Neuronal stem cell (in vitro differentiated cells): ENCODE measurements at regions not wholly inside any gene's neighbourhood (a gene's known extent, or its start where the extent isn't known, plus 50 kb on each side); places are given as distances from the start of the nearest gene placed in this dataset.

Experiments used
- DNase-seq: peaks from one replicate; pipeline ENCODE4 v3.0.0-alpha.2; 2013; ENCODE audit warnings: low spot score
- H2AFZ ChIP-seq: one replicate; pipeline ENCODE4 v1.6.1; 2013; ENCODE audit warnings: mild to moderate bottlenecking, low read length, inconsistent platforms
- H2AK5ac ChIP-seq: 2 replicates; pipeline ENCODE4 v1.6.1; 2013; ENCODE audit warnings: low read depth, mild to moderate bottlenecking, inconsistent platforms, low read length, moderate library complexity, mixed read lengths
- H2BK120ac ChIP-seq: 2 replicates; pipeline ENCODE4 v1.6.1; 2013; ENCODE audit warnings: low read depth, mild to moderate bottlenecking, inconsistent platforms, low read length, moderate library complexity, mixed read lengths
- H2BK12ac ChIP-seq: one replicate; pipeline ENCODE4 v1.6.1; 2013; ENCODE audit warnings: low read length, inconsistent platforms
- H2BK15ac ChIP-seq: 2 replicates; pipeline ENCODE4 v1.6.1; 2013; ENCODE audit warnings: mild to moderate bottlenecking, low read length, inconsistent platforms, mixed read lengths
- H2BK5ac ChIP-seq: one replicate; pipeline ENCODE4 v1.6.1; 2013; ENCODE audit warnings: inconsistent platforms, mild to moderate bottlenecking, low read length, moderate library complexity
- H3K14ac ChIP-seq: one replicate; pipeline ENCODE4 v1.6.1; 2013; ENCODE audit warnings: low read length, inconsistent platforms
- H3K18ac ChIP-seq: 2 replicates; pipeline ENCODE4 v1.6.1; 2013; ENCODE audit warnings: low read length, inconsistent platforms
- H3K23ac ChIP-seq: 2 replicates; pipeline ENCODE4 v1.6.1; 2013; ENCODE audit warnings: low read depth, mild to moderate bottlenecking, mixed read lengths, low read length, inconsistent platforms; ENCODE audit not compliant: poor library complexity
- H3K27ac ChIP-seq: replicated peaks from 3 replicates; pipeline ENCODE4 v1.5.1; 2013; ENCODE audit warnings: low read length, inconsistent platforms
- H3K27me3 ChIP-seq, 3 experiments: 2 replicates each; pipeline ENCODE4 v1.6.1; 2013; ENCODE audit warnings: low read length in 3 of 3, mild to moderate bottlenecking in 2 of 3, inconsistent platforms in 1 of 3, low read depth in 1 of 3, mixed read lengths in 1 of 3, moderate library complexity in 1 of 3; ENCODE audit not compliant: control insufficient read depth in 3 of 3, insufficient read depth in 3 of 3
- H3K36me3 ChIP-seq, 2 donors: replicated peaks in 1 of 2; 2 replicates each; pipeline ENCODE4 v1.6.1; 2013; ENCODE audit warnings: low read length in 2 of 2; ENCODE audit not compliant: control insufficient read depth in 2 of 2, insufficient read depth in 2 of 2
- H3K4ac ChIP-seq: 2 replicates; pipeline ENCODE4 v1.6.1; 2013; ENCODE audit warnings: inconsistent platforms, mild to moderate bottlenecking, low read length, moderate library complexity
- H3K4me1 ChIP-seq, 2 donors: 1 replicate in 1 of 2; 2 replicates in 1 of 2; pipeline ENCODE4 v1.6.1; 2013; ENCODE audit warnings: low read length in 2 of 2, low read depth in 1 of 2; ENCODE audit not compliant: control insufficient read depth in 2 of 2, insufficient read depth in 1 of 2
- H3K4me2 ChIP-seq: one replicate; pipeline ENCODE4 v1.6.1; 2013; ENCODE audit warnings: mild to moderate bottlenecking, low read length, inconsistent platforms; ENCODE audit not compliant: insufficient read depth, poor library complexity, severe bottlenecking
- H3K4me3 ChIP-seq, 2 donors: 2 replicates each; pipeline ENCODE4 v1.5.1; 2013; ENCODE audit warnings: low read length in 2 of 2, mild to moderate bottlenecking in 2 of 2, inconsistent platforms in 1 of 2, moderate library complexity in 1 of 2
- H3K79me1 ChIP-seq: one replicate; pipeline ENCODE4 v1.6.1; 2013; ENCODE audit warnings: low read depth, mild to moderate bottlenecking, inconsistent platforms, low read length, moderate library complexity
- H3K9ac ChIP-seq: one replicate; pipeline ENCODE4 v1.6.1; 2013; ENCODE audit warnings: mild to moderate bottlenecking, low read depth, low read length, inconsistent platforms; ENCODE audit not compliant: poor library complexity
- H3K9me3 ChIP-seq, 2 donors: replicated peaks in 1 of 2; 2 replicates each; pipeline versions ENCODE3 to v1.6.1; 2013; ENCODE audit warnings: low read length in 2 of 2, mild to moderate bottlenecking in 2 of 2, inconsistent platforms in 1 of 2, low read depth in 1 of 2, mixed read lengths in 1 of 2, moderate library complexity in 1 of 2; ENCODE audit not compliant: control insufficient read depth in 2 of 2, insufficient read depth in 1 of 2
- H4K8ac ChIP-seq: one replicate; pipeline ENCODE4 v1.6.1; 2013; ENCODE audit warnings: low read depth, mild to moderate bottlenecking, inconsistent platforms, low read length, moderate library complexity
- H4K91ac ChIP-seq: one replicate; pipeline ENCODE4 v1.6.1; 2013; ENCODE audit warnings: low read length, low read depth, mild to moderate bottlenecking, inconsistent platforms; ENCODE audit not compliant: poor library complexity
- WGBS, 2 donors: extraction: QIAGEN DNeasy Blood & Tissue Kit; methylation state at CpG; one replicate each; pipeline ENCODE4 v1.1.7; 2013; ENCODE audit warnings: missing lambda C conversion rate in 2 of 2, mixed read lengths in 1 of 2; ENCODE audit not compliant: insufficient read length in 2 of 2, insufficient replicate concordance in 1 of 2; ENCODE audit errors: extremely low coverage in 2 of 2; 5-methylcytosine and 5-hydroxymethylcytosine counted together

DNA sequence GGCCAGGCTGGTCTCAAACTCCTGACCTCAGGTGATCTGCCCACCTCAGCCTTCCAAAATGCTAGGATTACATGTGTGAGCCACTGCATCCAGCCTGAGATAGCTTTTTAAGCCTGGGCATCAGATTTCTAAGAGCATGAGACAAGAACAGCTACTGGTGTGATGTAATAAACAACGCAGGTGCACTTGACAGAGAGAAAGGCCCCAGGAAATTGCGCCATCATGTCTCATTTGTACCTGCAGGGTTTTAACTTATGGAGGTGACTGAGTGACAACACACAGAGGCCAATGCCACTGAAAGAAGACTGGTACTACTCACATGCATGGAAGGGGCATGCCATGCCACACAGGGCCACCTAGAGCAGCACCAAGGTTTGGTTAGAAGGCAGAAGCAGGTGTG, 209.4 kb downstream of the SP3 start:
- no peak overlapping the region for H3K9ac ChIP-seq
- no CpG with 5 or more reads among the region's 2 CpGs for WGBS, 2 donors
- DNase-seq: no peak
- H3K18ac ChIP-seq: no peak overlapping the region
- H3K23ac ChIP-seq: no peak overlapping the region
- no peak overlapping the region for H3K4me3 ChIP-seq
- H3K79me1 ChIP-seq: no peaks in the 10 kb centered on the region
- H2AK5ac ChIP-seq: no peak overlapping the region
- no peak overlapping the region for H2BK5ac ChIP-seq
- no peak overlapping the region for H3K4ac ChIP-seq
- H4K8ac ChIP-seq: no peak overlapping the region
- H3K27ac ChIP-seq: no peak overlapping the region
- H3K14ac ChIP-seq: no peak overlapping the region
- H4K91ac ChIP-seq: no peak overlapping the region
- peaks cover under 1 to 20% of the 10 kb centered on the region in 2 donors for H3K4me1 ChIP-seq
- H2BK120ac ChIP-seq: no peak overlapping the region
- no peaks in the 10 kb centered on the region for H3K36me3 ChIP-seq
- no peak overlapping the region for H2AFZ ChIP-seq
- no peak overlapping the region for H2BK15ac ChIP-seq
- no peak overlapping the region for H3K4me2 ChIP-seq
- H3K9me3 ChIP-seq: no peaks in the 10 kb centered on the region
- no peaks in the 10 kb centered on the region for H3K27me3 ChIP-seq
- no peak overlapping the region for H2BK12ac ChIP-seq

DNA sequence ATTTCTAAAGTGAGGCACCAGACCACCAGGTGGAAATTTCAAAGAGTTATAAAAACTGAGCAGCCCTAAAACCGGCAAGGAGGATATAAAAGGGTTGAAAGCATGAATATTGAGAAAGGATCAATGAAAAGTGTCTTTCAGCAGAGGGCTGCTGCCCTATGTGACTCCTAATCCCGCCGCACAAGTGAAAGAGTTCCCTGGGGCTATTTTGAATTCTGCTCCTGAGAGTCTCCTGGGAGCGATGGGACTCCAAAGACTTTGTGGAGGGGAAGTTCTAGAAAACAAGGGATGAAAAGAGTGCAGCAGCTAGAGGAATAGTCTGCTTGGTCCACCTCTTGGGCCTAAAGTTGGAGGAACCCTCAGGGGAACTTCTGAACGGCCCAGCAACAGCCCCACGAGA, 205.2 kb downstream of the SP3 start:
- Histone ChIP-seq H2AK5ac (no peak overlapping the region), H3K9me3 (no peaks in the 10 kb centered on the region), H3K4me3 (no peak overlapping the region), H3K9ac (no peak overlapping the region), H4K8ac (no peak overlapping the region), H3K14ac (no peak overlapping the region), H2BK5ac (no peak overlapping the region), H3K27ac (no peak overlapping the region), H2BK12ac (no peak overlapping the region), H2AFZ (peak overlapping the region; percentile 45), H4K91ac (no peak overlapping the region), H2BK120ac (no peak overlapping the region), H2BK15ac (no peak overlapping the region), H3K4ac (no peak overlapping the region), H3K27me3 (no peaks in the 10 kb centered on the region), H3K36me3 (no peaks in the 10 kb centered on the region), H3K18ac (peak overlapping the region; percentile 24), H3K79me1 (no peaks in the 10 kb centered on the region), H3K23ac (no peak overlapping the region), H3K4me1 (peaks cover 0 to 8% of the 10 kb centered on the region in 2 donors), H3K4me2 (no peak overlapping the region)
- no peak for DNase-seq
- no CpG with 5 or more reads among the region's 6 CpGs for WGBS, 2 donors

DNA sequence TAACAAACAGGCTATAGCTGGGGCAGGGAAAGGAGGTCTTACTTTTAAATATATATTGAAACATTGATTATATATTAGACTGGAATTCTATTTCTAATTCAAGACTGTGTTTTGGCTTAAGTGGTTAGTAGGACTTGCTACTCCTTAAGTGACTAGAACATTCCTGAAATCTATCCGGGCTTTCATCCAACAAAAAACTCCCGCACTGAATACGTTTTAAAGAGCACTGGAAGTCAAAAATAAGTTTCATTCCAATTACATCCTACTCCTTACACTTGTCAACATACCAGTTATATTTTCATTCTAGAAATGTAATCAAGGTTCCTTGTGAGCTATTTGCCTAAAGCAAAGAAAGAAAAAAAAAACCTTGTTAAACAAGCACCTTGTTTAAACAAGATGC, 204.6 kb downstream of the SP3 start:
- Histone ChIP-seq H2BK120ac (no peak overlapping the region), H2AFZ (no peak overlapping the region), H3K23ac (no peak overlapping the region), H3K9ac (no peak overlapping the region), H2AK5ac (no peak overlapping the region), H2BK12ac (no peak overlapping the region), H3K79me1 (no peaks in the 10 kb centered on the region), H3K9me3 (no peaks in the 10 kb centered on the region), H4K8ac (no peak overlapping the region), H2BK15ac (no peak overlapping the region), H3K18ac (no peak overlapping the region), H3K36me3 (no peaks in the 10 kb centered on the region), H4K91ac (no peak overlapping the region), H3K27ac (no peak overlapping the region), H3K4me3 (no peak overlapping the region), H3K4me2 (no peak overlapping the region), H3K14ac (no peak overlapping the region), H2BK5ac (no peak overlapping the region), H3K4me1 (peaks cover 0 to 8% of the 10 kb centered on the region in 2 donors), H3K27me3 (no peaks in the 10 kb centered on the region), H3K4ac (no peak overlapping the region)
- WGBS, 2 donors: no CpG with 5 or more reads among the region's 3 CpGs
- DNase-seq: no peak

DNA sequence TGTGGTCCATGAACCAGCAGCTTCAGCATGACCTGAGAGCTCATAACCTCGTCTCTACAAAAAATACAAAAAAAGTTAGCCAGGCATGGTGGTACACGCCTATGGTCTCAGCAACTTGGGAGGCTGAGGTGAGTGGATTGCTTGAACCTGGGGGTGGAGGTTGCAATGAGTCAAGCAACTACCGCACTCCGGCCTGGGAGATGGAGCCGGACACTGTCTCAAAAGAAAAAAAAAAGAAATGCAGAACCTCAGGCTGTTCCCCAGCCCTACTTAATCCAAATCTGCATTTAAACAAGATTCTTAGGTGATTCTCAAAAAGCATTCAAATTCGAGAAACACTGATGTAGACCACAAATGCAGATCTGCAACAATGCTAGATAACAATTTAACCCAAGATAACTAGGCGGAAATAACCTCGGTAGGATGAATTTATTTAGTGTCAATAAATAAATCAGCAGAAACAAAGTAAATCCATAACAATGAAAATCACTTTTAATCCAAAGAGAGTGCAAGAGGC, 203.5 kb downstream of the SP3 start:
- no peaks in the 10 kb centered on the region for H3K9me3 ChIP-seq
- no CpG with 5 or more reads among the region's 8 CpGs for WGBS, 2 donors
- no peak overlapping the region for H4K8ac ChIP-seq
- H3K4me1 ChIP-seq: peaks cover 0 to 8% of the 10 kb centered on the region in 2 donors
- H4K91ac ChIP-seq: no peak overlapping the region
- H3K27me3 ChIP-seq: no peaks in the 10 kb centered on the region
- H3K27ac ChIP-seq: no peak overlapping the region
- no peak overlapping the region for H2BK5ac ChIP-seq
- no peak overlapping the region for H2AK5ac ChIP-seq
- H2BK15ac ChIP-seq: no peak overlapping the region
- no peak overlapping the region for H3K23ac ChIP-seq
- no peak overlapping the region for H2BK12ac ChIP-seq
- H3K4me3 ChIP-seq: no peak overlapping the region
- no peak overlapping the region for H2BK120ac ChIP-seq
- no peak overlapping the region for H3K9ac ChIP-seq
- H3K18ac ChIP-seq: no peak overlapping the region
- no peak overlapping the region for H3K4ac ChIP-seq
- H3K4me2 ChIP-seq: no peak overlapping the region
- no peak for DNase-seq
- no peak overlapping the region for H3K14ac ChIP-seq
- no peaks in the 10 kb centered on the region for H3K36me3 ChIP-seq
- H3K79me1 ChIP-seq: no peaks in the 10 kb centered on the region
- H2AFZ ChIP-seq: no peak overlapping the region
